Trophoblast cell (in vitro differentiated cells and primary cell): ENCODE measurements at regions not wholly inside any gene's neighbourhood (a gene's known extent, or its start where the extent isn't known, plus 50 kb on each side); places are given as distances from the start of the nearest gene placed in this dataset.

ENCODE experiments used
- DNase-seq, 2 donors: peaks; one replicate each; pipeline ENCODE4 v3.0.0-alpha.2; 2016
- H2AFZ ChIP-seq: 2 replicates; pipeline ENCODE4 v1.6.1; 2013; ENCODE audit warnings: low read length, moderate library complexity, mild to moderate bottlenecking; ENCODE audit not compliant: insufficient read depth, poor library complexity
- H2AK5ac ChIP-seq: 2 replicates; pipeline ENCODE4 v1.6.1; 2013; ENCODE audit warnings: mild to moderate bottlenecking, low read length
- H2BK120ac ChIP-seq: 2 replicates; pipeline ENCODE4 v1.6.1; 2013; ENCODE audit warnings: low read length, mild to moderate bottlenecking, moderate library complexity; ENCODE audit not compliant: insufficient read depth, poor library complexity
- H2BK12ac ChIP-seq: 2 replicates; pipeline ENCODE4 v1.6.1; 2013; ENCODE audit warnings: mild to moderate bottlenecking, low read length, moderate library complexity
- H2BK5ac ChIP-seq: 2 replicates; pipeline ENCODE4 v1.6.1; 2013; ENCODE audit warnings: low read length, low read depth, moderate library complexity, mild to moderate bottlenecking; ENCODE audit not compliant: poor library complexity
- H3K14ac ChIP-seq: 2 replicates; pipeline ENCODE4 v1.6.1; 2013; ENCODE audit warnings: mild to moderate bottlenecking, low read length
- H3K18ac ChIP-seq: 2 replicates; pipeline ENCODE4 v1.6.1; 2013; ENCODE audit warnings: mild to moderate bottlenecking, low read length
- H3K23ac ChIP-seq: 2 replicates; pipeline ENCODE4 v1.6.1; 2013; ENCODE audit warnings: low read length
- H3K27ac ChIP-seq: 2 replicates; pipeline ENCODE4 v1.5.1; 2013; ENCODE audit warnings: low read depth, mild to moderate bottlenecking, inconsistent platforms, low read length, moderate library complexity
- H3K27me3 ChIP-seq: 2 replicates; pipeline ENCODE4 v1.6.1; 2013; ENCODE audit warnings: inconsistent platforms, mild to moderate bottlenecking, low read length, moderate library complexity; ENCODE audit not compliant: insufficient read depth
- H3K36me3 ChIP-seq, 2 experiments: 1 replicate in 1 of 2; 2 replicates in 1 of 2; pipeline ENCODE4 v1.6.1; 2013; ENCODE audit warnings: low read length in 2 of 2, mild to moderate bottlenecking in 2 of 2, moderate library complexity in 1 of 2; ENCODE audit not compliant: insufficient read depth in 2 of 2, control insufficient read depth in 1 of 2
- H3K4ac ChIP-seq: 2 replicates; pipeline ENCODE4 v1.6.1; 2013; ENCODE audit warnings: low read depth, mild to moderate bottlenecking, low read length, moderate library complexity
- H3K4me1 ChIP-seq, 2 experiments: 1 replicate in 1 of 2; 2 replicates in 1 of 2; pipeline ENCODE4 v1.6.1; 2013; ENCODE audit warnings: low read length in 2 of 2, mild to moderate bottlenecking in 2 of 2, moderate library complexity in 1 of 2; ENCODE audit not compliant: insufficient read depth in 2 of 2, control insufficient read depth in 1 of 2
- H3K4me2 ChIP-seq: 2 replicates; pipeline ENCODE4 v1.6.1; 2013; ENCODE audit warnings: inconsistent platforms, mild to moderate bottlenecking, low read length, moderate library complexity
- H3K4me3 ChIP-seq: 2 replicates; pipeline ENCODE4 v1.5.1; 2013; ENCODE audit warnings: mild to moderate bottlenecking, low read depth, low read length, inconsistent platforms
- H3K79me1 ChIP-seq: one replicate; pipeline ENCODE4 v1.6.1; 2013; ENCODE audit warnings: low read length
- H3K79me2 ChIP-seq: 2 replicates; pipeline ENCODE4 v1.6.1; 2013; ENCODE audit warnings: low read length, mild to moderate bottlenecking; ENCODE audit not compliant: control insufficient read depth, insufficient read depth, poor library complexity
- H3K9ac ChIP-seq: 2 replicates; pipeline ENCODE4 v1.6.1; 2013; ENCODE audit warnings: mild to moderate bottlenecking, low read length
- H3K9me3 ChIP-seq: 2 replicates; pipeline ENCODE4 v1.6.1; 2013; ENCODE audit warnings: low read depth, mild to moderate bottlenecking, control low read depth, inconsistent platforms, low read length; ENCODE audit not compliant: insufficient read depth
- H4K12ac ChIP-seq: 2 replicates; pipeline ENCODE4 v1.6.1; 2013; ENCODE audit warnings: low read depth, mild to moderate bottlenecking, low read length, moderate library complexity
- H4K8ac ChIP-seq: 2 replicates; pipeline ENCODE4 v1.6.1; 2013; ENCODE audit warnings: low read depth, mild to moderate bottlenecking, low read length, moderate library complexity
- H4K91ac ChIP-seq: one replicate; pipeline ENCODE4 v1.6.1; 2013; ENCODE audit warnings: low read depth, mild to moderate bottlenecking, low read length, moderate library complexity
- WGBS: extraction: QIAGEN DNeasy Blood & Tissue Kit; methylation state at CpG from one replicate; pipeline ENCODE4 v1.1.7; 2013; ENCODE audit warnings: missing lambda C conversion rate; ENCODE audit not compliant: insufficient read length, insufficient coverage; ENCODE audit errors: extremely low coverage; 5-methylcytosine and 5-hydroxymethylcytosine counted together

- DNase-seq, result no peak
- Histone ChIP-seq H2AK5ac (no peak overlapping the region), H4K8ac (no peak overlapping the region), H3K4me2 (no peak overlapping the region), H4K91ac (no peak overlapping the region), H3K4me1 (no peaks in the 10 kb centered on the region), H3K23ac (no peak overlapping the region), H2AFZ (no peak overlapping the region), H2BK120ac (no peak overlapping the region), H3K18ac (no peak overlapping the region), H3K14ac (no peak overlapping the region), H3K27ac (no peak overlapping the region), H2BK12ac (no peak overlapping the region), H3K79me1 (no peaks in the 10 kb centered on the region), H3K27me3 (no peaks in the 10 kb centered on the region), H4K12ac (no peak overlapping the region), H3K4ac (no peak overlapping the region), H3K4me3 (no peak overlapping the region), H2BK5ac (no peak overlapping the region), H3K36me3 (no peaks in the 10 kb centered on the region), H3K79me2 (no peaks in the 10 kb centered on the region), H3K9me3 (peaks cover 7% of the 10 kb centered on the region), H3K9ac (no peak overlapping the region)
- no CpG with 5 or more reads among the region's 5 CpGs for WGBS
These were observed 529.4 kb upstream of the TSPY4 start for GRCh38 chrY:8807648-8808408.

- no peak overlapping the region for H4K91ac ChIP-seq
These were observed 528.7 kb upstream of the TSPY4 start for GRCh38 chrY:8808611-8809010.

DNA sequence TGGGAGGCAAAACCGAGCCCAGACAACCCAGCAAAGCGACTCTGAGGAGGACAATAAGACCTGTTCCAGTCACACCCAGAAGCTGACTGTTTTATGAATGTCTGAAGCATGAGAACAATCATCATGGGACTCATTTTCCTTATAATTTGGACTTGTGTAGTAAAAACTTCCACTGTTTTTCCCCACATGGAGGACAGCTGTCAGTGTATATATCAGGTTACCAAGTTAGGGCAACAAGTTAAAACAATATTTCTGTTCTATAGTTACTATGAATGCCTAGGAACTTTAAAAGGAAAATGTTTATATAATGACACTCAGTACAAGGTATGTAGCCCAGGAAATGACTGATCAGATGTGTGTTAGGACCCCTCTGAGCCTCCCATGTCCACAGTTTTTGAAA, 528.2 kb upstream of the TSPY4 start:
- no peaks in the 10 kb centered on the region for H3K79me1 ChIP-seq
- no peak overlapping the region for H3K4ac ChIP-seq
- no peak overlapping the region for H3K4me2 ChIP-seq
- no peak overlapping the region for H2BK12ac ChIP-seq
- no CpG with 5 or more reads among the region's 2 CpGs for WGBS
- H3K9ac ChIP-seq, result no peak overlapping the region
- no peak overlapping the region for H4K91ac ChIP-seq
- no peak overlapping the region for H3K27ac ChIP-seq
- H3K27me3 ChIP-seq, result no peaks in the 10 kb centered on the region
- H4K8ac ChIP-seq, result no peak overlapping the region
- no peak overlapping the region for H3K14ac ChIP-seq
- no peak overlapping the region for H2AFZ ChIP-seq
- H4K12ac ChIP-seq, result no peak overlapping the region
- no peak for DNase-seq
- H3K79me2 ChIP-seq, result no peaks in the 10 kb centered on the region
- H3K9me3 ChIP-seq, result peaks cover 4% of the 10 kb centered on the region
- H3K4me3 ChIP-seq, result no peak overlapping the region
- no peak overlapping the region for H2BK5ac ChIP-seq
- no peaks in the 10 kb centered on the region for H3K4me1 ChIP-seq
- H3K18ac ChIP-seq, result no peak overlapping the region
- no peak overlapping the region for H2BK120ac ChIP-seq
- H2AK5ac ChIP-seq, result no peak overlapping the region
- H3K23ac ChIP-seq, result no peak overlapping the region
- no peaks in the 10 kb centered on the region for H3K36me3 ChIP-seq

More at GRCh38 chrY:8808611-8809010, 528.7 kb upstream of the TSPY4 start:
- no peak overlapping the region for H3K27ac ChIP-seq
- no peak overlapping the region for H3K18ac ChIP-seq
- H2AK5ac ChIP-seq, result no peak overlapping the region
- no peak overlapping the region for H4K12ac ChIP-seq
- WGBS, result no CpG with 5 or more reads among the region's 3 CpGs
- no peak overlapping the region for H4K8ac ChIP-seq
- H3K36me3 ChIP-seq, result no peaks in the 10 kb centered on the region
- H3K4me1 ChIP-seq, result no peaks in the 10 kb centered on the region
- no peaks in the 10 kb centered on the region for H3K79me1 ChIP-seq
- H3K4me2 ChIP-seq, result no peak overlapping the region
- H3K79me2 ChIP-seq, result no peaks in the 10 kb centered on the region
- no peak overlapping the region for H3K9ac ChIP-seq
- no peaks in the 10 kb centered on the region for H3K27me3 ChIP-seq
- no peak overlapping the region for H3K23ac ChIP-seq
- no peak overlapping the region for H3K14ac ChIP-seq
- H2BK120ac ChIP-seq, result no peak overlapping the region
- H2BK5ac ChIP-seq, result no peak overlapping the region
- H3K9me3 ChIP-seq, result peaks cover 4% of the 10 kb centered on the region
- H3K4ac ChIP-seq, result no peak overlapping the region
- no peak overlapping the region for H2BK12ac ChIP-seq
- DNase-seq, result no peak
- H2AFZ ChIP-seq, result no peak overlapping the region
- H3K4me3 ChIP-seq, result no peak overlapping the region

- no peak overlapping the region for H4K8ac ChIP-seq
- DNase-seq, result no peak
These were observed 523.1 kb upstream of the TSPY4 start for GRCh38 chrY:8814143-8814542.

More at GRCh38 chrY:8814143-8814542, 523.1 kb upstream of the TSPY4 start:
- no peaks in the 10 kb centered on the region for H3K79me2 ChIP-seq
- H3K4me1 ChIP-seq, result no peaks in the 10 kb centered on the region
- no CpG with 5 or more reads among the region's 2 CpGs for WGBS
- no peak overlapping the region for H3K14ac ChIP-seq
- H3K36me3 ChIP-seq, result no peaks in the 10 kb centered on the region
- no peak overlapping the region for H2AK5ac ChIP-seq
- H3K4me2 ChIP-seq, result no peak overlapping the region
- no peak overlapping the region for H2BK12ac ChIP-seq
- H3K9ac ChIP-seq, result no peak overlapping the region
- H3K4ac ChIP-seq, result no peak overlapping the region
- no peak overlapping the region for H4K12ac ChIP-seq
- H3K27ac ChIP-seq, result no peak overlapping the region
- H3K18ac ChIP-seq, result no peak overlapping the region
- no peak overlapping the region for H2BK120ac ChIP-seq
- H2BK5ac ChIP-seq, result no peak overlapping the region
- H4K91ac ChIP-seq, result no peak overlapping the region
- no peak overlapping the region for H3K23ac ChIP-seq
- H3K79me1 ChIP-seq, result no peaks in the 10 kb centered on the region
- H3K27me3 ChIP-seq, result no peaks in the 10 kb centered on the region
- H2AFZ ChIP-seq, result no peak overlapping the region
- H3K9me3 ChIP-seq, result no peaks in the 10 kb centered on the region
- no peak overlapping the region for H3K4me3 ChIP-seq
